Astrocyte of the cerebellum (primary cell): ENCODE measurements at regions not wholly inside any gene's neighbourhood (a gene's known extent, or its start where the extent isn't known, plus 50 kb on each side); places are given as distances from the start of the nearest gene placed in this dataset.
A peak's percentile ranks its signal among the peaks of the same experiment; 100 is the strongest.

Source experiments
- DNase-seq: peaks from one replicate; pipeline ENCODE4 v3.0.0-alpha.2; 2011; ENCODE audit warnings: low read depth
- H3K4me3 ChIP-seq: 2 replicates; pipeline ENCODE4 v1.5.1; 2011; ENCODE audit warnings: mild to moderate bottlenecking, low read depth, low read length, moderate library complexity
- in situ Hi-C: cut with HindIII; loops from 2 replicates; pipeline ENCODE4 v1.10.0; 2017; ENCODE audit warnings: low sequenced_read_pairs
- TF ChIP-seq, protein P1 (sequence below): IDR thresholded peaks from 2 replicates; pipeline ENCODE4 v1.5.1; 2012; ENCODE audit warnings: low read length, low read depth, moderate library complexity, mild to moderate bottlenecking; ENCODE audit errors: missing control alignments

DNA sequence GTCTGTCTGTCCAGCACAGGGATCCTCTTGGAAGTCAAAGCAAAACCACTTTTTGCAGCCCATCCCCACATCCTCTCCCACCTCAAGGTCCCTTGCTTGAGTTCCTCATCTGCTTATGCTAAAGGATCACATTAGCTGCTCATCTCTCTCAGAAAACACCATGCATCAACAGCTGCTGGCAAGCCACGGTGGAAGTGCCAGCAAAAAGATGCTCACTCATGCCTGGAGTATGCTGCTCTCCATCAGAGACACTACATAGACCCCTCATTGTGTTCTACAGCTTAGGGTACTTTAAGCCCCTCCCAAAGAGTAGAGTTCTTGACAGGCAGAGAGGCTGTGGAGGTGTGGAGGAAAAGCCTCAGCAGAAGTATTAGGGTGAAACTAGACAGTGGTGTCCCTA lies 94.6 kb upstream of the COL8A1 start:
- no peak overlapping the region for H3K4me3 ChIP-seq
- in situ Hi-C loops: no loop called here
- no peak for DNase-seq
- TF ChIP-seq, protein P1, sequence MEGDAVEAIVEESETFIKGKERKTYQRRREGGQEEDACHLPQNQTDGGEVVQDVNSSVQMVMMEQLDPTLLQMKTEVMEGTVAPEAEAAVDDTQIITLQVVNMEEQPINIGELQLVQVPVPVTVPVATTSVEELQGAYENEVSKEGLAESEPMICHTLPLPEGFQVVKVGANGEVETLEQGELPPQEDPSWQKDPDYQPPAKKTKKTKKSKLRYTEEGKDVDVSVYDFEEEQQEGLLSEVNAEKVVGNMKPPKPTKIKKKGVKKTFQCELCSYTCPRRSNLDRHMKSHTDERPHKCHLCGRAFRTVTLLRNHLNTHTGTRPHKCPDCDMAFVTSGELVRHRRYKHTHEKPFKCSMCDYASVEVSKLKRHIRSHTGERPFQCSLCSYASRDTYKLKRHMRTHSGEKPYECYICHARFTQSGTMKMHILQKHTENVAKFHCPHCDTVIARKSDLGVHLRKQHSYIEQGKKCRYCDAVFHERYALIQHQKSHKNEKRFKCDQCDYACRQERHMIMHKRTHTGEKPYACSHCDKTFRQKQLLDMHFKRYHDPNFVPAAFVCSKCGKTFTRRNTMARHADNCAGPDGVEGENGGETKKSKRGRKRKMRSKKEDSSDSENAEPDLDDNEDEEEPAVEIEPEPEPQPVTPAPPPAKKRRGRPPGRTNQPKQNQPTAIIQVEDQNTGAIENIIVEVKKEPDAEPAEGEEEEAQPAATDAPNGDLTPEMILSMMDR: no peak

DNA sequence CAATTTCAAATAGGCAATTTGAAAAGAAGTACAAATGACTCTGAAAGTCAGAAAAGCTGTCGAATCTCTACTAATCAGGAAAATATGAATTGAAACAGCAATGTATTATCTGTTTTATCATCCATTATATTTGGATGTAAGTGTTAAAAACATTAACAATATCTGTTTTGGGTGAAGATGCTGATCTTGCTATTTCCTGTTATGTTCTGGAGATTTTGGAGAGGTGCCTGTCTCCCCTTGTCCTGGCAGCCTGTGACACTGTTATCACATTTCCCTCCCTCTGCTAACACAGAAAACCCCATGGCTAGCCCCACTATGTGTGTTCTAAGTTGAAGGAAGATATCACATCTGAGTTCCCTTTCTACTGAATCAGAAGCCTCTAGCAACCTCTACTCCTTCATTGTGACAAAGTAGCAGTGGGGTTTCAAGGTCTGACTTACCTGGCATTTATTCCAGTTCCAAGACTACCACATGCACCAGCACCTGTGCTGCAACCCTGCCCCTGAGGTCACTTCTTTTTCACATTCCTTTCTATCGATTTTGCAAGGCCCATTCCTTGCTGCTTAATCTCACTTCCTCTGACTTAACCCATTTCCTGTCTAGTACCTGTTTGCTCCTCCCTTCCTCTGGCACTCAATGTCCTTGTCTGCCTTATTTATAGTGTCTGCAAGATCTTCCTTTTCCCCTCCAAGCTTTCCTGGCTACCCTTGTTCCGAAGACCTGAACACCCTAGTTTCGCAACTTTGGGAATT lies 95.5 kb upstream of the COL8A1 start:
- DNase-seq: no peak
- TF ChIP-seq, protein P1: no peak
- H3K4me3 ChIP-seq: no peak overlapping the region
- in situ Hi-C loops: no loop called here

DNA sequence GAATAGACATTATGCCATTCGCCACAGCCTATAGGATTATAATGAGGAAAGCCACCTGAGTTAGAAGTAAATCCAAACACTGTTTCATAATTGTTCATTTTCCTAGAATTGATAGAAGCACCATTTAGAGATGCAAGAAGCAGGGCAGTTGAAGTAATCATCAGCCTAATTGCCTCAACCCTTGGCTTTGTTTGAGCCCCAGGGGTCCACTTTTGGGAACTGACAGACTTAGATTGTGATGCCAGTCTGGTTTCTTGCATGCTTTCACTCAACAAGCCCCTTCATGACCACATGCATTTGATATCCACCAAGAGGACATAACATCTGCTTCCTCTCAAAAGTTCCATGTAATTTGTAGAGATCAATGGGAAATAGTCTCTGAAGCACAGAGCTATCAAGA lies 97.2 kb upstream of the COL8A1 start:
- no peak overlapping the region for H3K4me3 ChIP-seq
- in situ Hi-C loops: no loop called here
- no peak for DNase-seq
- TF ChIP-seq, protein P1: no peak

DNA sequence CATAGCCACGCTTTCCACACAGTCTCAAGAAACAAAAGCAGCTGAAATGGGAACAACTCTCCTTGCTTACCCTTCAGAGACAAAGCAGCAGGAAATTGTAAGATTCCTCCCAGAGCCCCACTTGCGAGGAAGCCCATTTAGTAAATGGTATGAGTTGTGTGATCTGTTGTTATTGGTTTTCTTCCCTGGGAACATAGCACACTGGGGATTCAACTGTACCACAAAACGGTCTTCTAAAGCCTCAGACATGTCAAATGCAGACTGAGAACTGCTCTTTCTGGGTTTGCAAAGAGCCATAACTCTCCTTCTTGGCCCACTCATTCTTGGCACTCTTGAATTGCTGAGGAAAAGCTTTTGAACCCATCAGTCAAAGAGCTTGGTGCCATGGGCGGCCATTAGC lies 101.0 kb upstream of the COL8A1 start:
- in situ Hi-C loops: no loop called here
- no peak for DNase-seq
- TF ChIP-seq, protein P1: no peak
- no peak overlapping the region for H3K4me3 ChIP-seq

DNA sequence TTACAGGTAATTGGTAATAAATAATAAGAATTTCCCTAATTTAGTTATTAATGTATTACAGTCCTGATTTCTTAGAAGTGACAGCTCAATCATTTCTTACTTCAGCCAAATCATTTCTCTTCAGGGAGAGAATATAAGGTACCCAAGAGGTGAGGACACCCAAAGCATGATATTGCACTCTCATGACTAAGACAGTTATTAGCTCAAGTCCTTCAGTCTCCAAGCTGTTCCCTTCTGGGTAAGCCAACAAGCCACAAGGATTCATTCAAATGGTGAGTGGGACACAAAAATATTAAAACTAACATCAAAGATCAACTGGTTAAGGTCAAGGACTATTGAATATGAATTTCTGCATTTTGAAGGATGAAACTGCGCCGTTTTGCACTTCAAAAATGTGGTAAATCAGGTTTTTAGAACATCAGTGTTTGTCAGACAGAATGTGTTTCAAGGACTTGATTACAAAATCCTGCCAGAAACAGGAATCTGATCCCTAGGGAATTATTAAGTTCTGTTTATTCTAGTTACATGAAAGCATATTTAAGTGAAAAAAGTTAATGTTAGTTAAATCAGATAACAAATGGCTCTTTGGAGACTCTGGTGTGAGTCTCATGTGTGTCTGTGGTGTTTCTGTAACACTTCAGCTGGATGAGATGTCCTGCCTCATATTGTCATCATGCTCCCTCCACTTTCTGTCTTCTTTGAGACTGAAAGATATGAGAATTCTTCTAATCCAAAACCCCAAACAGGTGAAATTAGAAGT lies 101.7 kb upstream of the COL8A1 start:
- in situ Hi-C loops: no loop called here
- no peak overlapping the region for H3K4me3 ChIP-seq
- no peak for DNase-seq
- TF ChIP-seq, protein P1: no peak

DNA sequence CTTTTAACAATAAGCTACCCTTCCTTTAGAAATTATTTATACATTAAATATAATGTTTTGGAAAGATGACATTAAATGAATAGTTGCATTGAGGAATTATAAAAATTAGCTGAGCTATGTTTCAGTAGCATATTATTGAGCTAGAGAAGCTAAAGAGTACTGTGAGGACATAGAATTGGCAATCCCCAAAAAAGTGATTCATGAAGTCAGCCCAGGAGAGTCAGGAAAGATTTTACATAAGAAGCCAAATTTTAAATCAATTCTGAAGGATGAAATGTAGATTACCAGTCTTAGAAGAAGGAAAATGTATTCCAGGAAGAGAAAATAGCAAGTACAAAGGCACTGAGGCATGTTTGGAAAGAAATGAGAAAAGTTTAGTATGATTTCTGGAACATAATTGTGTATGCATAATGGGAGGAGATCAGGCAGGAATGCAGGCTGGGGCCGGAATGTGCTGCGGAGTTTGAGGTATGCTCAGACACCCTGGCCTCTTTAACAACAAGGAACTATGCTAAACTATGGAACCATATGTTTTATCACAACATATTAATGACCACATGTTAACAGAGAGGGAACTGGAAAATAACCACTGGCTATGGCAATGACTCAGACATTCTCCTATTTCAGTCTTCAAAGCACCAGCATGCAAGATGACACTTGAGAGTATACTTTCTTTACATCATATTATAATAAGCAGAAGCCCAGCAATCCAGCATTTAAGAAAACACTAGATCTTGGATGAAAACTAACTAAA lies 103.3 kb upstream of the COL8A1 start:
- peak; percentile 66 for DNase-seq
- TF ChIP-seq, protein P1: no peak
- in situ Hi-C loops: no loop called here
- no peak overlapping the region for H3K4me3 ChIP-seq
